ENCODE measurements at regions not wholly inside any gene's neighbourhood (a gene's known extent, or its start where the extent isn't known, plus 50 kb on each side); places are given as distances from the start of the nearest gene placed in this dataset.

GRCh38 chr4:162938738-162939485 lies 227.8 kb downstream of the NAF1 start:
- no peak for DNase-seq (ENCODE audit: low read depth, low spot score)
- POLR2A ChIA-PET = no interaction called here
- TF ChIP-seq CTCF (IDR thresholded peaks at IDR 0.05; ENCODE audit: low read depth, low read length) = no peak
- no peak overlapping the region for H3K4me3 ChIP-seq (ENCODE audit: low read depth, low read length)
- peaks cover 3% of the 10 kb centered on the region; the same call in 1 of the 2 replicates for H3K9me3 ChIP-seq (ENCODE audit: control insufficient read depth, insufficient read depth, low read length)
- no peaks in the 10 kb centered on the region for H3K27me3 ChIP-seq (ENCODE audit: control insufficient read depth, insufficient read depth, low read length)
- CTCF ChIA-PET = no interaction called here
- H3K27ac ChIP-seq (ENCODE audit: low read depth, low read length) = no peak overlapping the region

GRCh38 chr4:162935214-162935613 lies 231.5 kb downstream of the NAF1 start:
- Histone ChIP-seq H3K27ac (ENCODE audit: low read depth, low read length) (no peak overlapping the region), H3K4me3 (ENCODE audit: low read depth, low read length) (no peak overlapping the region), H3K9me3 (ENCODE audit: control insufficient read depth, insufficient read depth, low read length) (peaks cover 5% of the 10 kb centered on the region), H3K27me3 (ENCODE audit: control insufficient read depth, insufficient read depth, low read length) (no peaks in the 10 kb centered on the region)
- POLR2A ChIA-PET = no interaction called here
- DNase-seq (ENCODE audit: low read depth, low spot score) = no peak
- CTCF ChIA-PET = no interaction called here
- TF ChIP-seq CTCF (IDR thresholded peaks at IDR 0.05; ENCODE audit: low read depth, low read length) = no peak

GRCh38 chr4:162931286-162931685 lies 235.4 kb downstream of the NAF1 start:
- DNase-seq (ENCODE audit: low read depth, low spot score) = no peak
- Histone ChIP-seq H3K9me3 (ENCODE audit: control insufficient read depth, insufficient read depth, low read length) (peaks cover 5% of the 10 kb centered on the region), H3K27ac (ENCODE audit: low read depth, low read length) (no peak overlapping the region), H3K27me3 (ENCODE audit: control insufficient read depth, insufficient read depth, low read length) (no peaks in the 10 kb centered on the region), H3K4me3 (ENCODE audit: low read depth, low read length) (no peak overlapping the region)
- CTCF ChIA-PET = no interaction called here
- POLR2A ChIA-PET = no interaction called here
- TF ChIP-seq CTCF (IDR thresholded peaks at IDR 0.05; ENCODE audit: low read depth, low read length) = no peak

- ChIA-PET POLR2A (no interaction called here), CTCF (no interaction called here)
- Histone ChIP-seq H3K9me3 (ENCODE audit: control insufficient read depth, insufficient read depth, low read length) (peaks cover 5% of the 10 kb centered on the region; the same call in 1 of the 2 replicates), H3K27me3 (ENCODE audit: control insufficient read depth, insufficient read depth, low read length) (no peaks in the 10 kb centered on the region), H3K27ac (ENCODE audit: low read depth, low read length) (no peak overlapping the region), H3K4me3 (ENCODE audit: low read depth, low read length) (no peak overlapping the region)
- no peak for DNase-seq (ENCODE audit: low read depth, low spot score)
- no peak for TF ChIP-seq CTCF (IDR thresholded peaks at IDR 0.05; ENCODE audit: low read depth, low read length)
Observed at GRCh38 chr4:162921178-162921785, 245.4 kb downstream of the NAF1 start.

- CTCF ChIA-PET = no interaction called here
- no peak overlapping the region for H3K4me3 ChIP-seq (ENCODE audit: low read depth, low read length)
- peaks cover 6% of the 10 kb centered on the region; the same call in 1 of the 2 replicates for H3K9me3 ChIP-seq (ENCODE audit: control insufficient read depth, insufficient read depth, low read length)
- H3K27ac ChIP-seq (ENCODE audit: low read depth, low read length) = no peak overlapping the region
- no peaks in the 10 kb centered on the region for H3K27me3 ChIP-seq (ENCODE audit: control insufficient read depth, insufficient read depth, low read length)
- DNase-seq (ENCODE audit: low read depth, low spot score) = no peak
- POLR2A ChIA-PET = no interaction called here
- no peak for TF ChIP-seq CTCF (IDR thresholded peaks at IDR 0.05; ENCODE audit: low read depth, low read length)
Observed at GRCh38 chr4:162920649-162921048, 246.0 kb downstream of the NAF1 start.

Measured in AG04450 (cell line).